ENCODE measurements at regions not wholly inside any gene's neighbourhood (a gene's known extent, or its start where the extent isn't known, plus 50 kb on each side); places are given as distances from the start of the nearest gene placed in this dataset.

DNA sequence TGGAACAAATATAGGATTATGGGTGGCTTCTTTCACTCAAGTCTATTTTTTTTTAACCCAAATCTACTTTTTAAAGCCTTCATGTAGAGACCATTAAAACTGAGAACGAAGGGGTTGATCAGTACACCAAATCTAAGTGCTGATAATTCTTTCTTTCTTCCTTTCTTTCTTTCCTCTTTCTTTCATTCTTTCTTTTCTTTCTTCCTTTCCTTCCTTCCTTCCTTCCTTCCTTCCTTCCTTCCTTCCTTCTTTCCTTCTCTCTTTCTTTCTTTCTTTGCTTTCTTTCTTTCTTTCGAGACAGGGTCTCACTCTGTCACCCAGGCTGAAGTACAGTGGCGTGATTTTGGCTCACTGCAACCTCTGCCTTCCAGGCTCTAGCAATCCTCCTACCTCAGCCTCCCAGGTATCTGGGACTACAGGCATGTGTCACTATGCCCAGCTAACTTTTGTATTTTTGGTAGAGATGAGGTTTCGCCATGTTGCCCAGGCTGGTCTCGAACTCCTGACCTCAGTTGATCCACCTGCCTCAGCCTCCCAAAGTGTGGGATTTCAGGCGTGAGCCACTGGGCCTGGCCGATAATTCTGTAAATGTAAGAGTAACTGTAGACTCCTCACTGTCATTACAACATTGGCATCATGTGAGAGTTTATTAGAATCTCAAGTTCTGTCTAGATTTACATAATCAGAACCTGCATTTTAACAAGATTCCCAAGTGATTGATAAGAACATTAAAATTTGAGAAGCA, 236.4 kb downstream of the TFEC start:
- Histone ChIP-seq H3K4me2 (ENCODE audit: insufficient read depth in 1 of 2, low read depth in 2 of 2, low read length in 2 of 2) (no peak overlapping the region), H3K79me1 (ENCODE audit: low read depth, low read length) (no peaks in the 10 kb centered on the region), H3K14ac (ENCODE audit: insufficient read length) (no peak overlapping the region), H3K36me3 (ENCODE audit: control insufficient read depth in 2 of 4, insufficient read depth in 4 of 4, low read length in 3 of 4) (no peaks in the 10 kb centered on the region), H3K9me3 (ENCODE audit: insufficient read depth in 2 of 2, low read depth in 1 of 2, low read length in 1 of 2) (peaks cover 0 to 6% of the 10 kb centered on the region in 2 experiments; a peak in 1 of 4 replicates), H4K91ac (replicated peaks; ENCODE audit: insufficient read length, low read length) (no peak overlapping the region), H3K56ac (replicated peaks; ENCODE audit: insufficient read length, low read depth, low read length) (no peak overlapping the region), H3K9ac (replicated peaks in 1 of 4; ENCODE audit: extremely low read depth in 1 of 4, low read depth in 3 of 4, low read length in 3 of 4) (no peak overlapping the region), H3K4me3 (ENCODE audit: extremely low read depth in 1 of 4, insufficient read depth in 2 of 4, low read depth in 3 of 4, low read length in 4 of 4) (no peak overlapping the region), H2BK20ac (ENCODE audit: low read length) (no peak overlapping the region), H3K18ac (ENCODE audit: extremely low read depth, low read length) (no peak overlapping the region), H3K23ac (ENCODE audit: insufficient read length) (no peak overlapping the region), H3K27me3 (replicated peaks in 1 of 4; ENCODE audit: control insufficient read depth in 3 of 4, extremely low read depth in 1 of 4, insufficient read depth in 3 of 4, low read length in 3 of 4) (no peaks in the 10 kb centered on the region), H3K4ac (replicated peaks; ENCODE audit: insufficient read length, low read depth, low read length) (no peak overlapping the region), H4K20me1 (replicated peaks in 1 of 2; ENCODE audit: control insufficient read depth in 1 of 2, insufficient read depth in 2 of 2, low read length in 2 of 2) (no peaks in the 10 kb centered on the region), H2BK5ac (ENCODE audit: low read depth, low read length) (no peak overlapping the region), H3K27ac (ENCODE audit: low read depth, low read length) (no peak overlapping the region), H3K23me2 (ENCODE audit: low read depth, low read length) (no peaks in the 10 kb centered on the region), H3K4me1 (replicated peaks in 1 of 4; ENCODE audit: control insufficient read depth in 3 of 4, insufficient read depth in 4 of 4, low read length in 3 of 4) (no peaks in the 10 kb centered on the region; a peak in 1 of 7 replicates), H2BK120ac (replicated peaks; ENCODE audit: low read depth, low read length) (no peak overlapping the region), H4K8ac (ENCODE audit: extremely low read depth, insufficient read depth, low read length) (no peak overlapping the region), H2AFZ (ENCODE audit: low read length) (no peak overlapping the region), H3K79me2 (ENCODE audit: control insufficient read depth in 1 of 2, insufficient read depth in 2 of 2, low read length in 2 of 2) (no peaks in the 10 kb centered on the region), H2BK15ac (ENCODE audit: low read length) (no peak overlapping the region), H2BK12ac (ENCODE audit: low read depth, low read length) (no peak overlapping the region), H2AK5ac (ENCODE audit: low read depth, low read length) (no peak overlapping the region), H4K5ac (ENCODE audit: insufficient read length, low read depth, low read length) (no peak overlapping the region)
- 93% methylated on average over 7 of the region's 7 CpGs; no CpG with 5 or more reads in 1 of the 2 experiments for WGBS, 2 experiments (ENCODE audit: extremely low coverage in 1 of 2, insufficient coverage in 1 of 2, insufficient read length in 1 of 2, insufficient replicate concordance in 2 of 2, low coverage in 1 of 2, low lambda C conversion rate in 2 of 2, missing lambda C conversion rate in 1 of 2)
- DNase-seq (ENCODE audit: low read depth in 1 of 2, low spot score in 2 of 2), result no peak
- CTCF ChIA-PET (ENCODE audit: partially characterized antibody), result interaction anchor here (0.7 kb wide), 1 partner anchor 46 kb away, joined by 3 read pairs; no protein-coding TSS in a partner anchor
- POLR2A ChIA-PET (ENCODE audit: partially characterized antibody), result no interaction called here
- FAIRE-seq, result no peak
- TF ChIP-seq SP2 (IDR thresholded peaks at IDR 0.05; ENCODE audit: low read length), result no peak
- no peak for TF ChIP-seq TEAD4 (IDR thresholded peaks at IDR 0.05; ENCODE audit: low read depth, low read length)
- TF ChIP-seq, protein P1, sequence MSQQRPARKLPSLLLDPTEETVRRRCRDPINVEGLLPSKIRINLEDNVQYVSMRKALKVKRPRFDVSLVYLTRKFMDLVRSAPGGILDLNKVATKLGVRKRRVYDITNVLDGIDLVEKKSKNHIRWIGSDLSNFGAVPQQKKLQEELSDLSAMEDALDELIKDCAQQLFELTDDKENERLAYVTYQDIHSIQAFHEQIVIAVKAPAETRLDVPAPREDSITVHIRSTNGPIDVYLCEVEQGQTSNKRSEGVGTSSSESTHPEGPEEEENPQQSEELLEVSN (IDR thresholded peaks at IDR 0.05), result no peak
- TF ChIP-seq KDM1A (IDR thresholded peaks at IDR 0.05; ENCODE audit: borderline replicate concordance, low read length), result no peak
- no peak for TF ChIP-seq BRCA1 (IDR thresholded peaks at IDR 0.05; ENCODE audit: low read depth, low read length)
